ENCODE measurements at regions not wholly inside any gene's neighbourhood (a gene's known extent, or its start where the extent isn't known, plus 50 kb on each side); places are given as distances from the start of the nearest gene placed in this dataset.
A peak's percentile ranks its signal among the peaks of the same experiment; 100 is the strongest.

GRCh38 chr14:104509673-104510072, 69.9 kb upstream of the C14orf180 start:
- peak; percentile 20 for DNase-seq

GRCh38 chr14:104510216-104510615, 69.3 kb upstream of the C14orf180 start:
- no peak for DNase-seq

- no peak for DNase-seq
Measured at GRCh38 chr14:104510794-104511611, 68.6 kb upstream of the C14orf180 start.

GRCh38 chr14:104512061-104512460, 67.5 kb upstream of the C14orf180 start:
- no peak for DNase-seq

GRCh38 chr14:104512771-104513640, 66.6 kb upstream of the C14orf180 start:
- DNase-seq: no peak

GRCh38 chr14:104513641-104514046, 65.9 kb upstream of the C14orf180 start:
- no peak for DNase-seq

- no peak for DNase-seq
Measured at GRCh38 chr14:104514156-104514848, 65.3 kb upstream of the C14orf180 start.

- no peak for DNase-seq
Measured at GRCh38 chr14:104515059-104515810, 64.3 kb upstream of the C14orf180 start.

GRCh38 chr14:104515811-104516780, 63.5 kb upstream of the C14orf180 start:
- no peak for DNase-seq

- no peak for DNase-seq
Measured at GRCh38 chr14:104516906-104517305, 62.7 kb upstream of the C14orf180 start.

- no peak for DNase-seq
Measured at GRCh38 chr14:104517426-104517825, 62.1 kb upstream of the C14orf180 start.

GRCh38 chr14:104517867-104518266, 61.7 kb upstream of the C14orf180 start:
- DNase-seq: no peak

GRCh38 chr14:104518659-104519350, 60.8 kb upstream of the C14orf180 start:
- no peak for DNase-seq

- no peak for DNase-seq
Measured at GRCh38 chr14:104519721-104520120, 59.8 kb upstream of the C14orf180 start.

- no peak for DNase-seq
Measured at GRCh38 chr14:104520620-104521410, 58.7 kb upstream of the C14orf180 start.

GRCh38 chr14:104521816-104522745, 57.5 kb upstream of the C14orf180 start:
- DNase-seq: no peak

GRCh38 chr14:104522926-104523545, 56.5 kb upstream of the C14orf180 start:
- DNase-seq: no peak

GRCh38 chr14:104523546-104523935, 56.0 kb upstream of the C14orf180 start:
- DNase-seq: no peak
